ENCODE measurements at regions not wholly inside any gene's neighbourhood (a gene's known extent, or its start where the extent isn't known, plus 50 kb on each side); places are given as distances from the start of the nearest gene placed in this dataset.

DNA sequence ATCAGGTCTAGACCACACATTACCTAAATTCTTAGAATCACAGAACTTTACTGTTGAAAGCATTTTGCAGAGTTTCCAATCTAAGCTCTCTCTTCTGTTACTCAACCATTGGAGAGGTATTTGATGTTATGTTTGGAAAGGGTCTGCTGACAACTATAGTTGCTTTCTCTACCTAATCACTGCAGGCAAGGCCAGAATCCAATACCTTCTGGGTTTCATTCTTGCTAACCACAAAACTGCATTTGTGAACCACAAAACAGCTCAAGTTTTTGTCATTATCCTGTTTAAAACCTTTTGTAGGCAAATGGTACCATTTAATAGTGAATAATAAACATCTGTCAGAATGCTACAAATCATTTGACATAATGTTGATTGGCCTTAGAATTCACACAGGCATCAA, 380.1 kb downstream of the GASK1B start:
- no peak for TF ChIP-seq YY1 (IDR thresholded peaks at IDR 0.05; ENCODE audit: low read depth)
- no peak for TF ChIP-seq TCF12 (IDR thresholded peaks at IDR 0.05; ENCODE audit: low read depth)
- TF ChIP-seq EGR1 (IDR thresholded peaks at IDR 0.05) = no peak
- no peak for TF ChIP-seq NFIC (IDR thresholded peaks at IDR 0.05)
- TF ChIP-seq USF1 (IDR thresholded peaks at IDR 0.05) = no peak
- no peak for TF ChIP-seq EP300 (IDR thresholded peaks at IDR 0.05; ENCODE audit: borderline replicate concordance)
- TF ChIP-seq MAX (IDR thresholded peaks at IDR 0.05) = no peak
- TF ChIP-seq RAD21 (IDR thresholded peaks at IDR 0.05; ENCODE audit: low read depth) = no peak
- TF ChIP-seq, protein P1, sequence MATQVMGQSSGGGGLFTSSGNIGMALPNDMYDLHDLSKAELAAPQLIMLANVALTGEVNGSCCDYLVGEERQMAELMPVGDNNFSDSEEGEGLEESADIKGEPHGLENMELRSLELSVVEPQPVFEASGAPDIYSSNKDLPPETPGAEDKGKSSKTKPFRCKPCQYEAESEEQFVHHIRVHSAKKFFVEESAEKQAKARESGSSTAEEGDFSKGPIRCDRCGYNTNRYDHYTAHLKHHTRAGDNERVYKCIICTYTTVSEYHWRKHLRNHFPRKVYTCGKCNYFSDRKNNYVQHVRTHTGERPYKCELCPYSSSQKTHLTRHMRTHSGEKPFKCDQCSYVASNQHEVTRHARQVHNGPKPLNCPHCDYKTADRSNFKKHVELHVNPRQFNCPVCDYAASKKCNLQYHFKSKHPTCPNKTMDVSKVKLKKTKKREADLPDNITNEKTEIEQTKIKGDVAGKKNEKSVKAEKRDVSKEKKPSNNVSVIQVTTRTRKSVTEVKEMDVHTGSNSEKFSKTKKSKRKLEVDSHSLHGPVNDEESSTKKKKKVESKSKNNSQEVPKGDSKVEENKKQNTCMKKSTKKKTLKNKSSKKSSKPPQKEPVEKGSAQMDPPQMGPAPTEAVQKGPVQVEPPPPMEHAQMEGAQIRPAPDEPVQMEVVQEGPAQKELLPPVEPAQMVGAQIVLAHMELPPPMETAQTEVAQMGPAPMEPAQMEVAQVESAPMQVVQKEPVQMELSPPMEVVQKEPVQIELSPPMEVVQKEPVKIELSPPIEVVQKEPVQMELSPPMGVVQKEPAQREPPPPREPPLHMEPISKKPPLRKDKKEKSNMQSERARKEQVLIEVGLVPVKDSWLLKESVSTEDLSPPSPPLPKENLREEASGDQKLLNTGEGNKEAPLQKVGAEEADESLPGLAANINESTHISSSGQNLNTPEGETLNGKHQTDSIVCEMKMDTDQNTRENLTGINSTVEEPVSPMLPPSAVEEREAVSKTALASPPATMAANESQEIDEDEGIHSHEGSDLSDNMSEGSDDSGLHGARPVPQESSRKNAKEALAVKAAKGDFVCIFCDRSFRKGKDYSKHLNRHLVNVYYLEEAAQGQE (IDR thresholded peaks at IDR 0.05; ENCODE audit: low read depth) = no peak
- no peak for TF ChIP-seq TAF1 (IDR thresholded peaks at IDR 0.05; ENCODE audit: low read depth)
- TF ChIP-seq CREB1 (IDR thresholded peaks at IDR 0.05; ENCODE audit: low read depth) = no peak

Data from Ishikawa (cell line).